ENCODE measurements at regions not wholly inside any gene's neighbourhood (a gene's known extent, or its start where the extent isn't known, plus 50 kb on each side); places are given as distances from the start of the nearest gene placed in this dataset.

DNA sequence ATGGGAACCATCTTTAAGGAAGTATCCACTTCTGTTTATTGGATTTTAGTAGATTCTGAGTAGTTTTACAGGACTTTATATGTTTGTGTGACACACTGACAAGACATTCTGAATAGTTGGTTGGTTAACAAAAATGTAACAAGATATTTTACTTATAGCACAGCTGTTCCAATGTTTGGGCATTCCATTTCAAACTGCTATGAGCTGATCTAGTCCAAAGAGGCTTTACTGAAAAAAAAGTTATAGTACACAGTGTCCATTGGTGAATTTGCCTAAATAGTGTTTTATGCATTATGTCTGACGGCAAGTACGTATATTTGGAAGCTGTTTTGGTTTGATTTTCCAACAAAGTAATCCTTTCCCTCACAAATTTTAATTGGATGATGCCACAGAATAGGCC lies 99.1 kb downstream of the SAMD9 start:
- no peaks in the 10 kb centered on the region for H3K4me1 ChIP-seq (ENCODE audit: control insufficient read depth, insufficient read depth, low read length, poor library complexity, severe bottlenecking)

GRCh38 chr7:93016681-93017381 lies 100.9 kb downstream of the SAMD9 start:
- Histone ChIP-seq H3K36me3 (ENCODE audit: control insufficient read depth, insufficient read depth, low read length) (no peaks in the 10 kb centered on the region), H3K4me1 (ENCODE audit: control insufficient read depth, insufficient read depth, low read length, poor library complexity, severe bottlenecking) (no peaks in the 10 kb centered on the region), H3K9me3 (ENCODE audit: control insufficient read depth, low read length) (no peaks in the 10 kb centered on the region), H3K4me3 (ENCODE audit: insufficient read depth, low read depth, low read length, poor library complexity, severe bottlenecking) (no peak overlapping the region), H3K27me3 (replicated peaks; ENCODE audit: control insufficient read depth, insufficient read depth, low read length, poor library complexity, severe bottlenecking) (no peaks in the 10 kb centered on the region), H3K27ac (ENCODE audit: insufficient read depth, low read length, poor library complexity, severe bottlenecking) (no peak overlapping the region)
- no peak for DNase-seq

More for the DNA sequence above, 99.1 kb downstream of the SAMD9 start:
- no peaks in the 10 kb centered on the region for H3K9me3 ChIP-seq (ENCODE audit: control insufficient read depth, low read length)
- H3K36me3 ChIP-seq (ENCODE audit: control insufficient read depth, insufficient read depth, low read length) = no peaks in the 10 kb centered on the region
- no peaks in the 10 kb centered on the region for H3K27me3 ChIP-seq (replicated peaks; ENCODE audit: control insufficient read depth, insufficient read depth, low read length, poor library complexity, severe bottlenecking)
- no peak for DNase-seq
- H3K27ac ChIP-seq (ENCODE audit: insufficient read depth, low read length, poor library complexity, severe bottlenecking) = no peak overlapping the region
- no peak overlapping the region for H3K4me3 ChIP-seq (ENCODE audit: insufficient read depth, low read depth, low read length, poor library complexity, severe bottlenecking)

GRCh38 chr7:93015779-93016481 lies 101.8 kb downstream of the SAMD9 start:
- Histone ChIP-seq H3K9me3 (ENCODE audit: control insufficient read depth, low read length) (no peaks in the 10 kb centered on the region), H3K27me3 (replicated peaks; ENCODE audit: control insufficient read depth, insufficient read depth, low read length, poor library complexity, severe bottlenecking) (no peaks in the 10 kb centered on the region), H3K4me1 (ENCODE audit: control insufficient read depth, insufficient read depth, low read length, poor library complexity, severe bottlenecking) (no peaks in the 10 kb centered on the region), H3K36me3 (ENCODE audit: control insufficient read depth, insufficient read depth, low read length) (no peaks in the 10 kb centered on the region), H3K4me3 (ENCODE audit: insufficient read depth, low read depth, low read length, poor library complexity, severe bottlenecking) (no peak overlapping the region), H3K27ac (ENCODE audit: insufficient read depth, low read length, poor library complexity, severe bottlenecking) (no peak overlapping the region)
- no peak for DNase-seq

GRCh38 chr7:93015101-93015778 lies 102.5 kb downstream of the SAMD9 start:
- Histone ChIP-seq H3K27ac (ENCODE audit: insufficient read depth, low read length, poor library complexity, severe bottlenecking) (no peak overlapping the region), H3K27me3 (replicated peaks; ENCODE audit: control insufficient read depth, insufficient read depth, low read length, poor library complexity, severe bottlenecking) (no peaks in the 10 kb centered on the region), H3K36me3 (ENCODE audit: control insufficient read depth, insufficient read depth, low read length) (no peaks in the 10 kb centered on the region), H3K9me3 (ENCODE audit: control insufficient read depth, low read length) (no peaks in the 10 kb centered on the region), H3K4me3 (ENCODE audit: insufficient read depth, low read depth, low read length, poor library complexity, severe bottlenecking) (no peak overlapping the region), H3K4me1 (ENCODE audit: control insufficient read depth, insufficient read depth, low read length, poor library complexity, severe bottlenecking) (no peaks in the 10 kb centered on the region)
- no peak for DNase-seq

DNA sequence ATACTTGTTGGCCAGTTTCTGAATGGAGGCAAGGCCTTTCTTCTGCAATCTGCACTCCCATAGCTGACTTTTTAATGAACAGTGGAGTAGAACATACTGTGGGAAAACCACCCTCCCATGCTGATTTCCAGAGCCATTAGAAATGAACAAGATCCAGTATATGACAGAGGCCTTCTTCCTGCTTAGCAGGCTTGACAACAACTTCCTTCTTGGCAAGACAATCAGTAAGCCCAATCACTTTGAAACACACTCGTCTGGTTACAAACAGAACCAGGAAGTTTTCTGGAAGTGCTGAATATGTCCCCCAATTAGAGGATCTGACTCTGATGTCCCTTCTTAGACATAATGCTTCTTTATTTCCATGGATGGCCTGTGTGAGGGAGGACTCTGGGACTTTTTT lies 103.4 kb downstream of the SAMD9 start:
- H3K36me3 ChIP-seq (ENCODE audit: control insufficient read depth, insufficient read depth, low read length) = no peaks in the 10 kb centered on the region
- no peak overlapping the region for H3K27ac ChIP-seq (ENCODE audit: insufficient read depth, low read length, poor library complexity, severe bottlenecking)
- no peaks in the 10 kb centered on the region for H3K27me3 ChIP-seq (replicated peaks; ENCODE audit: control insufficient read depth, insufficient read depth, low read length, poor library complexity, severe bottlenecking)
- H3K4me3 ChIP-seq (ENCODE audit: insufficient read depth, low read depth, low read length, poor library complexity, severe bottlenecking) = no peak overlapping the region
- H3K9me3 ChIP-seq (ENCODE audit: control insufficient read depth, low read length) = no peaks in the 10 kb centered on the region
- DNase-seq = no peak
- H3K4me1 ChIP-seq (ENCODE audit: control insufficient read depth, insufficient read depth, low read length, poor library complexity, severe bottlenecking) = no peaks in the 10 kb centered on the region

DNA sequence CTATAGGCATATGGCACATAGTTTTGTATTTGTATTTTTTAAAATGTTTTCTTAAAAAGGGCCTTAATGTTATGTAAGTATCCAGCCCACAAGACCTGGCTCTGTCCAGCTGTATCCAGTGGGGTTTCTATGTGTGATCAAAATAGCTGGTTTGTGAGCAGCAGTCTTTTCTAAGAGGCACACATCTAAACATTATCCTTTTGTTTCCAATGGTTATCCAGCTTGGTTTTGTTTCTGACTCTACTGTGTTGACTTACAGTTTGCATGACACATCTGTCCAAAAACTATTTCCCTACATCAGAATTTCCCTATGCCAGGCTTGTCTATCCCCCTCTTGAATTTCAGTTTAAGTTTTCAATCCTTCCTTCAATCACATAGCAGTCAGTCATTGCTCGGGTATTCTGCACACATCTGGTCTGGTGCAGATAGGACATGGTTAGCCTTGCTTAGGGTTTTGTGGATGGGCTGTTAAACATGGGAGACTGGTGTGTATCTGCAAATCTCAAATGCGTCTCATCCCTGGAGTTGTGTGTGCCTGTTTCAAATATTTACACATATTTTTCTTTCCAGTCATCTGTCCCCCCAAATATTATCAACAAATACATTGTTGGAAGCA lies 104.2 kb downstream of the SAMD9 start:
- H3K27ac ChIP-seq (ENCODE audit: insufficient read depth, low read length, poor library complexity, severe bottlenecking) = no peak overlapping the region
- no peak for DNase-seq
- no peaks in the 10 kb centered on the region for H3K4me1 ChIP-seq (ENCODE audit: control insufficient read depth, insufficient read depth, low read length, poor library complexity, severe bottlenecking)

DNA sequence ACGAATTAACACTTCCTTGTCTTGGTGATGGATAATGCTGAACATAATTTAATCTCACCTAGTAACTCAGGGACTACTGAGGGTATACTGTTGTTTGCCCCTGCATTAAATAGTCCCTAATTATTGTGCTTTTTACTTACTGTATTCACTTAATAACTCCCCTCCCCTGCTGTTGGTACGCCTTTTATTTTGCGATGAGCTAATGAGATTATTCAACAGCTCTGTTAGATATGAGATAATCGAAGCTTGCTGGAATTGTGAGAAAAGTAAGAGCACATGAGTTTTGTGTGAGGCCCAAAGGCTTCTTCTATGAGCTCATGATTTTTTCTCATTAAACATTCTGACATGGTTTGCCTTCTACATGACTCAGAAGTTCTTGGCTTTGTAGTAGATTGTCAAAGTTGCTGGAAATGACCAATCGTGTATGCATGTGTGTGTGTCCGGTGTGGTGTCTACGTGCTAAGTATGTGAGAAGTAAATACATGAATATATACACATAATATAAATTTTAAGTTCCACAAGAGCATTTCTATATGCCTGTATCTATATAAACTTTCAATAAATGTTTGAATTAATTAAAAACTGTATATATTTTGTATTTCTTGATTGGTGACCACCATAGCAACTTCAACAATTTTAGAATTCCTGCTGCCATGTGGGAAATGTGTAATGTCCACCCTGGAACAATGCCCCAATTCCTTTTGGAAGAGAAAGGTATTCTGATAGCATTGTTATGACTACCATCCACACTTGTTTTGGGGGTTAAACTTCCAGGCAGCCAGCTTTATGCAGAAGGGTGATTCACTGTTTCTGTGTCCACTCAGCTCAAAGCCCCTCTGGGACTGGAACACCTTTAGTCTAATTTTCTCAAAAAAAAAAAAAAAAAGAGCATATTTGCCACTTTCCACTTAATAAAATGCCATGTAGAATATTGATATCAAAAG lies 106.2 kb downstream of the SAMD9 start:
- no peaks in the 10 kb centered on the region for H3K27me3 ChIP-seq (replicated peaks; ENCODE audit: control insufficient read depth, insufficient read depth, low read length, poor library complexity, severe bottlenecking)
- H3K4me1 ChIP-seq (ENCODE audit: control insufficient read depth, insufficient read depth, low read length, poor library complexity, severe bottlenecking) = no peaks in the 10 kb centered on the region
- H3K36me3 ChIP-seq (ENCODE audit: control insufficient read depth, insufficient read depth, low read length) = no peaks in the 10 kb centered on the region
- no peak overlapping the region for H3K27ac ChIP-seq (ENCODE audit: insufficient read depth, low read length, poor library complexity, severe bottlenecking)
- no peak overlapping the region for H3K4me3 ChIP-seq (ENCODE audit: insufficient read depth, low read depth, low read length, poor library complexity, severe bottlenecking)
- DNase-seq = no peak
- no peaks in the 10 kb centered on the region for H3K9me3 ChIP-seq (ENCODE audit: control insufficient read depth, low read length)

More for the DNA sequence above, 104.2 kb downstream of the SAMD9 start:
- H3K36me3 ChIP-seq (ENCODE audit: control insufficient read depth, insufficient read depth, low read length) = no peaks in the 10 kb centered on the region
- H3K9me3 ChIP-seq (ENCODE audit: control insufficient read depth, low read length) = no peaks in the 10 kb centered on the region
- H3K4me3 ChIP-seq (ENCODE audit: insufficient read depth, low read depth, low read length, poor library complexity, severe bottlenecking) = no peak overlapping the region
- H3K27me3 ChIP-seq (replicated peaks; ENCODE audit: control insufficient read depth, insufficient read depth, low read length, poor library complexity, severe bottlenecking) = no peaks in the 10 kb centered on the region

GRCh38 chr7:93008833-93009232 lies 108.9 kb downstream of the SAMD9 start:
- H3K4me1 ChIP-seq (ENCODE audit: control insufficient read depth, insufficient read depth, low read length, poor library complexity, severe bottlenecking) = no peaks in the 10 kb centered on the region
- no peaks in the 10 kb centered on the region for H3K36me3 ChIP-seq (ENCODE audit: control insufficient read depth, insufficient read depth, low read length)
- H3K4me3 ChIP-seq (ENCODE audit: insufficient read depth, low read depth, low read length, poor library complexity, severe bottlenecking) = no peak overlapping the region
- no peak for DNase-seq
- H3K27ac ChIP-seq (ENCODE audit: insufficient read depth, low read length, poor library complexity, severe bottlenecking) = no peak overlapping the region
- no peaks in the 10 kb centered on the region for H3K27me3 ChIP-seq (replicated peaks; ENCODE audit: control insufficient read depth, insufficient read depth, low read length, poor library complexity, severe bottlenecking)
- H3K9me3 ChIP-seq (ENCODE audit: control insufficient read depth, low read length) = no peaks in the 10 kb centered on the region

DNA sequence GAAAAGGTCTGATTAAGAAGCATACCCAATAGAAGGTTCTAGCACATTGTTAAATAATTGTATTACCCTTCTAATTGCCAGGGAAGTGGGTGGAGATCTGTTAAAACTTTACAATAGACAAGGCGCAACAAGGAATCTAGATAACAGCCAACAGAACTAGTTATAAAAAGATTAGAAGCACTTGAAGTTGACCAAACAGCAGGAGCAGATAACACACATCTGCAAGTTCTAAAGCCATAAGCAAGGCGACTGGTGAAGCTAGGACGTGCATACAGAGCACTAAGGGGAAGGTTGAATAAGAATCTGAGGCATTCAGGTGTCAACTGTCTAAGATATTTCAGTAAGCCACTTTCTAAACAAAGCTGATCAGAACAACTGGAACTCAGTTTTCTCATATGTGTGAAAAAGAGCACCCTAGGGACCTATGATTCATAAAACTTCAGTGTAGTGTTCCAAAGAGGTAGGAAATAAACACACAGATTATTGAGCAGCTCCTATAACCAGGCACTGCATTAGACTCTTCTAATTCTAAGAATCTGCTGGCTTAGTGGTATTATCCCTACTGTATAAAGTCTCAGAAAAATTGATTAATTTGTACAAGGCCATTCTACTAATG lies 111.2 kb downstream of the SAMD9 start:
- Histone ChIP-seq H3K27ac (ENCODE audit: insufficient read depth, low read length, poor library complexity, severe bottlenecking) (no peak overlapping the region), H3K36me3 (ENCODE audit: control insufficient read depth, insufficient read depth, low read length) (no peaks in the 10 kb centered on the region), H3K27me3 (replicated peaks; ENCODE audit: control insufficient read depth, insufficient read depth, low read length, poor library complexity, severe bottlenecking) (no peaks in the 10 kb centered on the region), H3K9me3 (ENCODE audit: control insufficient read depth, low read length) (no peaks in the 10 kb centered on the region), H3K4me3 (ENCODE audit: insufficient read depth, low read depth, low read length, poor library complexity, severe bottlenecking) (no peak overlapping the region), H3K4me1 (ENCODE audit: control insufficient read depth, insufficient read depth, low read length, poor library complexity, severe bottlenecking) (no peaks in the 10 kb centered on the region)
- no peak for DNase-seq

All from effector memory CD4-positive, alpha-beta T cell (primary cell).